ENCODE measurements at regions not wholly inside any gene's neighbourhood (a gene's known extent, or its start where the extent isn't known, plus 50 kb on each side); places are given as distances from the start of the nearest gene placed in this dataset.

- in situ Hi-C loops (cut with HindIII; ENCODE audit: low pct_unique_long_range_greater_than_20kb, low sequenced_read_pairs) (no loop called here), intact Hi-C loops (cut with micrococcal nuclease; ENCODE audit: unreplicated experiment) (no loop called here)
- ATAC-seq (no peak), DNase-seq (ENCODE audit: low read depth, low spot score) (peak; percentile 15)
- no peaks in the 10 kb centered on the region for H3K36me3 ChIP-seq (ENCODE audit: control insufficient read depth, insufficient read depth, low read length)
- BruUV-seq (replicated peaks) = no TSS peak
- no peak overlapping the region for H3K4me3 ChIP-seq (ENCODE audit: low read depth in 2 of 2, low read length in 2 of 2)
- peaks cover 3% of the 10 kb centered on the region; the same call in 1 of the 2 replicates for H3K9me3 ChIP-seq (ENCODE audit: control insufficient read depth, insufficient read depth, low read depth, low read length)
- ChIA-PET POLR2A (interaction anchor here (0.7 kb wide), 1 partner anchor 179 kb away, joined by 3 read pairs; no protein-coding TSS in a partner anchor), CTCF (no interaction called here)
- no peaks in the 10 kb centered on the region for H3K27me3 ChIP-seq (ENCODE audit: control insufficient read depth, insufficient read depth, low read length)
- TF ChIP-seq SIN3A (IDR thresholded peaks at IDR 0.05; ENCODE audit: borderline replicate concordance, insufficient read depth, low read depth, low read length) = no peak
- TF ChIP-seq REST (IDR thresholded peaks at IDR 0.05; ENCODE audit: insufficient read depth in 1 of 2, low read depth in 2 of 2, low read length in 1 of 2) = no peak
- no peak for TF ChIP-seq CTCF (IDR thresholded peaks at IDR 0.05)
- no peak for TF ChIP-seq TCF7L2 (IDR thresholded peaks at IDR 0.05; ENCODE audit: low read depth, low read length)
- no peak for TF ChIP-seq POLR2AphosphoS5 (IDR thresholded peaks at IDR 0.05; ENCODE audit: low read depth, low read length)
- no peaks in the 10 kb centered on the region for H3K4me1 ChIP-seq (ENCODE audit: control insufficient read depth, insufficient read depth, low read length)
- H3K27ac ChIP-seq (ENCODE audit: low read length) = no peak overlapping the region
Observed at GRCh38 chr11:121829159-121829643, 286.8 kb downstream of the BLID start.

GRCh38 chr11:121814962-121815361, 301.1 kb downstream of the BLID start:
- H3K27me3 ChIP-seq (ENCODE audit: control insufficient read depth, insufficient read depth, low read length) = no peaks in the 10 kb centered on the region
- intact Hi-C loops (cut with micrococcal nuclease; ENCODE audit: unreplicated experiment) = loop anchor here (1.0 kb wide), 1 partner anchor 20 kb away; no protein-coding TSS in a partner anchor
- H3K9me3 ChIP-seq (ENCODE audit: control insufficient read depth, insufficient read depth, low read depth, low read length) = peaks cover 22% of the 10 kb centered on the region
- no peak overlapping the region for H3K27ac ChIP-seq (ENCODE audit: low read length)
- BruUV-seq (replicated peaks) = no TSS peak
- DNase-seq (ENCODE audit: low read depth, low spot score) (no peak), ATAC-seq (no peak)
- in situ Hi-C loops (cut with HindIII; ENCODE audit: low pct_unique_long_range_greater_than_20kb, low sequenced_read_pairs) = no loop called here
- CTCF ChIA-PET = no interaction called here
- no peak overlapping the region for H3K4me3 ChIP-seq (ENCODE audit: low read depth in 2 of 2, low read length in 2 of 2)
- POLR2A ChIA-PET = no interaction called here
- no peaks in the 10 kb centered on the region for H3K36me3 ChIP-seq (ENCODE audit: control insufficient read depth, insufficient read depth, low read length)
- no peak for TF ChIP-seq TCF7L2 (IDR thresholded peaks at IDR 0.05; ENCODE audit: low read depth, low read length)
- TF ChIP-seq CTCF (IDR thresholded peaks at IDR 0.05) = no peak
- TF ChIP-seq SIN3A (IDR thresholded peaks at IDR 0.05; ENCODE audit: borderline replicate concordance, insufficient read depth, low read depth, low read length) = no peak
- no peak for TF ChIP-seq POLR2AphosphoS5 (IDR thresholded peaks at IDR 0.05; ENCODE audit: low read depth, low read length)
- TF ChIP-seq REST (IDR thresholded peaks at IDR 0.05; ENCODE audit: insufficient read depth in 1 of 2, low read depth in 2 of 2, low read length in 1 of 2) = no peak
- no peaks in the 10 kb centered on the region for H3K4me1 ChIP-seq (ENCODE audit: control insufficient read depth, insufficient read depth, low read length)

All from Panc1 (cell line).